ENCODE measurements at regions not wholly inside any gene's neighbourhood (a gene's known extent, or its start where the extent isn't known, plus 50 kb on each side); places are given as distances from the start of the nearest gene placed in this dataset.

GRCh38 chr15:87416591-87417257 is 839.8 kb downstream of the NTRK3 start:
- TF ChIP-seq CTCF (IDR thresholded peaks at IDR 0.05; ENCODE audit: borderline replicate concordance, extremely low read depth, low read length, poor library complexity, severe bottlenecking) (no peak), EZH2 (IDR thresholded peaks at IDR 0.05; ENCODE audit: borderline replicate concordance, low read depth, low read length, severe bottlenecking) (no peak)
